ENCODE measurements at regions not wholly inside any gene's neighbourhood (a gene's known extent, or its start where the extent isn't known, plus 50 kb on each side); places are given as distances from the start of the nearest gene placed in this dataset.

DNA sequence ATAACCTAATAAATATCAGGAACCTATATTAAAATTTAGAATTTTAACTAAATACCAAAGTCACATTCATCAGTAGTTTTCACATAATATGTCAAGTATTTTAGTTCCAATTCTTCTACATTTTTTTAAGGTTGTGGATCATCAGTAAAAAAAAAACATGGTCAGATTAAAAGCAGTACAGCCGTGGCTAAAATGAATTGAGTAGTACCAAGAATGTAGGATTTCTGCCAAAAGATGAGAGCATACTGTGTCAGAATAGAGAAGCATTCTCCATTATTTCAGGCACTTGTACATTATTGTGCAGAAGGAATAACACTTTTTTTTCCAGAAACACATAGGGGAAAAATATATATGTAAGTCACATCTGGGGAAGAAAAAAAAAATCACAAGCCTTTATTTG is 1176.1 kb downstream of the CDH11 start:
- Mint-ChIP-seq H3K27ac (no peak overlapping the region), H3K27me3 (ENCODE audit: insufficient read depth) (no peaks in the 10 kb centered on the region), H3K4me1 (ENCODE audit: low read depth) (no peaks in the 10 kb centered on the region), H3K9me3 (peaks cover 20% of the 10 kb centered on the region), H3K4me3 (no peak overlapping the region), H3K36me3 (ENCODE audit: low read depth) (no peaks in the 10 kb centered on the region)
- intact Hi-C loops (cut with micrococcal nuclease): no loop called here
- no peak for DNase-seq (ENCODE audit: low spot score)

DNA sequence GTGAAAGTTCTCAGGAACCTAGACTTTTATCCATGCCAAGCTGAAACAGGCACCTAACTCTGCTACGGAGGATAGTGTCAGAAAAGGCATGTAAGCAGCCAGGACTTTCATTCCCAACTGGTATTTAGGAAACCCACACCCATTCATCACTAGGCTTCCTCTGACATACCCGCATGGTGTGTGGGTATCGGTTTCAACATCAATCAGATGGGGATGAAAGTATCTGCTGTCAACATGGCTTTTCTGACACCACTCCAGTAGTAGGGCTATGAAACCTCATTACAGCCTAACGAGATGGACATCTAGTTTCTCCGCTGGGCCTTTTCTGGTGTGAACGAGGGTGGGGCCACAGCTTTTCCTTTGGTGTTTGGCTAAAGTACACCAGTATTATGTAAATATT is 1178.3 kb downstream of the CDH11 start:
- Mint-ChIP-seq H3K36me3 (ENCODE audit: low read depth) (no peaks in the 10 kb centered on the region), H3K4me1 (ENCODE audit: low read depth) (no peaks in the 10 kb centered on the region), H3K4me3 (no peak overlapping the region), H3K9me3 (peaks cover 21% of the 10 kb centered on the region), H3K27ac (no peak overlapping the region), H3K27me3 (ENCODE audit: insufficient read depth) (no peaks in the 10 kb centered on the region)
- DNase-seq (ENCODE audit: low spot score): no peak
- intact Hi-C loops (cut with micrococcal nuclease): no loop called here

DNA sequence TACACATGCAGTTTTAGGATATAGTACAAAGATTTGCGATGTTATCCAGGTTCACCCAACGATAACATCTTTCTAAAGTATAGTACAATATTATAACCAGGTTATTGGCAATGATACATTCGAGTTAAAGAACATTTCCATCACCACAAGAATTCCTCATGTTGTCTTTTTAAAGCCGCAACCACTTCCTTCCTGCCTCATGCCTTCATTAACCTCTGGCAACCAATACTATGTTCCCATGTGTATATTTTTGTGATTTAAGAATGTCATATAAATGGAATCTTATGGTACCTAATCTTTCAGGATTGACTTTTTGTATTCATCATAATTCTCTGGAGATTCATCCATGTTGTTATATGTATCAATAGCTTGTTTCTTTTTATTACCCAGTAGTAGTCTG is 1183.2 kb downstream of the CDH11 start:
- intact Hi-C loops (cut with micrococcal nuclease): no loop called here
- no peak overlapping the region for H3K27ac Mint-ChIP-seq
- no peaks in the 10 kb centered on the region for H3K27me3 Mint-ChIP-seq (ENCODE audit: insufficient read depth)
- no peaks in the 10 kb centered on the region for H3K36me3 Mint-ChIP-seq (ENCODE audit: low read depth)
- DNase-seq (ENCODE audit: low spot score): no peak
- H3K9me3 Mint-ChIP-seq: peaks cover 19% of the 10 kb centered on the region
- no peak overlapping the region for H3K4me3 Mint-ChIP-seq
- H3K4me1 Mint-ChIP-seq (ENCODE audit: low read depth): no peaks in the 10 kb centered on the region

DNA sequence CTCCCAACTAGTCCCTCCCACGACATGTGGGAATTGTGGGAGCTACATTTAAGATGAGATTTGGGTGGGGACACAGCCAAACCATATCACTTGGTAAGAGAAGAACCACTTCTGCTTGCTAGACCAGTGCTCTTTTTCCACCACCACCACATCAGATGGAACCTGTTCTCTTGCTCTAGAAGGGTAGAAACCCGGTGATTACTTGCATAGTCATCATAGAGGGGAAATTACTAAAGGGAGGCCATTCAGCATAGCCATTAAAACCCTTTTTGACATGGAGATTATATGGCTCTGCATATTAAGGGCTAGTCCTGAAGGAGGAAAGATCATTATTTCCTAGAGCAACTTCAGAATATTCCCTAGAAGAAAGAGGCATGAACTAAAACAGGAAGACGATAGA is 1188.0 kb downstream of the CDH11 start:
- H3K4me3 Mint-ChIP-seq: no peak overlapping the region
- no peaks in the 10 kb centered on the region for H3K4me1 Mint-ChIP-seq (ENCODE audit: low read depth)
- H3K36me3 Mint-ChIP-seq (ENCODE audit: low read depth): no peaks in the 10 kb centered on the region
- peaks cover 15% of the 10 kb centered on the region for H3K9me3 Mint-ChIP-seq
- DNase-seq (ENCODE audit: low spot score): no peak
- intact Hi-C loops (cut with micrococcal nuclease): no loop called here
- no peak overlapping the region for H3K27ac Mint-ChIP-seq
- no peaks in the 10 kb centered on the region for H3K27me3 Mint-ChIP-seq (ENCODE audit: insufficient read depth)

DNA sequence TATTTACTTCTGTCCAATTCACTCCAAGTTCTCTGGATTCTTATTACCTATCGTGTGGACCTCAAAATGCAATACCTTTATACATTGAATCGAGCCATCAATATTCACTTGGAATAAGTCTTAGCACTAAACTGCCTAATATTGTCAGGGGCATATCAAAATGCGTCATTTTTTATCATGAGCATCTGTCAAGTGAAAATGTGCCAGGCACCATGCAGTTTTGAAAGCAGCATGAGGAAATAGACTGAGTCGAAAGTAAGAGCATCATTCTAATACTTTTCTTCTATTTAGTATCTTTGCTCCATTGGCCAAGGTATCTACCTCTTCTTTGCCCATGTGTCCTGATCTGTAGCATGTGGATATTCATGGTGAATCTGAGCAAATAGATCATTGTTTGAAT is 1193.4 kb downstream of the CDH11 start:
- Mint-ChIP-seq H3K36me3 (ENCODE audit: low read depth) (no peaks in the 10 kb centered on the region), H3K9me3 (peaks cover 33% of the 10 kb centered on the region), H3K4me3 (no peak overlapping the region), H3K4me1 (ENCODE audit: low read depth) (no peaks in the 10 kb centered on the region), H3K27ac (no peak overlapping the region), H3K27me3 (ENCODE audit: insufficient read depth) (no peaks in the 10 kb centered on the region)
- intact Hi-C loops (cut with micrococcal nuclease): no loop called here
- DNase-seq (ENCODE audit: low spot score): no peak

DNA sequence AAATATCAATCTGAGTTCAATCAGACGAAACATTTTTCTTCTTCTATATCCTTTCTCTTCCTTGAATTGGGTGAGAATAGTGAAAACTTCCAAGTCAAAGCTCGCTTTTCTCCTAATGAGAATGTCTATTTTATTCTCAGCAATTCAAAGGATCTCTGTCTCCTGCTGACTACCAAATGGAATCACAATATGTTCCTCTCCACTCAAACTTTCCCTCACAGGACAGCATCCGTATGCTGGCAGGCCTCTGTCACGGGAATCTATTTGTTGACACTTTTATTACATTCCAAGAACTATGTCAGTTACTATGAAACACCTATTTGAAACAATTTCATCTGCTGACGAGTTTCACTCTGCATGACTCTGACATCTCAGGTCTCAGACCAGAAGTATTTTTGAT is 1196.6 kb downstream of the CDH11 start:
- Mint-ChIP-seq H3K27ac (no peak overlapping the region), H3K4me3 (no peak overlapping the region), H3K36me3 (ENCODE audit: low read depth) (no peaks in the 10 kb centered on the region), H3K9me3 (peaks cover 34% of the 10 kb centered on the region), H3K27me3 (ENCODE audit: insufficient read depth) (no peaks in the 10 kb centered on the region), H3K4me1 (ENCODE audit: low read depth) (no peaks in the 10 kb centered on the region)
- no peak for DNase-seq (ENCODE audit: low spot score)
- intact Hi-C loops (cut with micrococcal nuclease): no loop called here

DNA sequence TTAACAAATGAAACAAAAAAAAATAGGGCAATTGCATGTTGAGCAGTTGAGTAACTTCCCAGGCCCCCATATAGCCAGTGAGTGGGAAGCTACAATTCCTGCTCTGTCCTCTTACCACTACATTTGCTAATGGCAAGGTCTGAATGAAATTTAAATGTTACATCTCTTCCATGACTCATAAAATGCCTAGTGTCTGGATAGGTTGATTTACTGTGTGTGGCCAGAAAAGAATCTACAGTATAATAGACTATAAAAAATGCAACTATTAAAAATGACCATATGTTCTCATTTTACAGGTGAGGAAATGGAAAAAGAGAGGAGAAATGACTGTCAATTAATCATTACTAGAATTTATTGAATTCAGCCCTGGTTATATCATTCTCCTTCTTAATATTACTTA is 1199.3 kb downstream of the CDH11 start:
- Mint-ChIP-seq H3K4me3 (no peak overlapping the region), H3K9me3 (peaks cover 29% of the 10 kb centered on the region), H3K4me1 (ENCODE audit: low read depth) (no peaks in the 10 kb centered on the region), H3K36me3 (ENCODE audit: low read depth) (no peaks in the 10 kb centered on the region), H3K27ac (no peak overlapping the region), H3K27me3 (ENCODE audit: insufficient read depth) (no peaks in the 10 kb centered on the region)
- intact Hi-C loops (cut with micrococcal nuclease): no loop called here
- DNase-seq (ENCODE audit: low spot score): no peak

DNA sequence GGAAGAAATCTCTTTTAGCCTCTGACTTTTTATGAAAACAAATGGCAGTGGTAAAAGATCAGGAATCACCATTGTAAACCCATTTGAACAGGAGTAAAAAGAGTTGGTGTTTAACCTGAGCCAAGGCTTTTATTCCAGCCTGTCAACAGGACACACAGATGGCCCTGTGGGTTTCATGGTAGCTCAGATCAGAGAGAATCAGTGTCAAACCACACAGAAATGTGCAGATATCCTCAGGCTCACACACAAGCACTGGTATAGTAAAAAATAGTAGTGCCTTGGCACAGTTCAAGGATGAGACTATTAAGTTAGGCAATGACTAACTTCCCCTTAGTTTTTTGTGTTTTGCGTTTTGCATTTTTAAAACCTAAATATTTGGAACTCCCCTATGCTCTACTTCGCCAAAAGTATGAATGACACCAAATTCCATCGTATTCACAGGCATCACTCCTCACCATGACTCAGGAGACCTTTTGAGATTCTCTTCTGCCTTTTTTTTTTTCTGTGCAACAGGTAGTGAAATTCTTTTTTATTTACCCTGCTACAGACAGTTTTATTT is 1200.0 kb downstream of the CDH11 start:
- DNase-seq (ENCODE audit: low spot score): no peak
- intact Hi-C loops (cut with micrococcal nuclease): no loop called here
- H3K36me3 Mint-ChIP-seq (ENCODE audit: low read depth): no peaks in the 10 kb centered on the region

DNA sequence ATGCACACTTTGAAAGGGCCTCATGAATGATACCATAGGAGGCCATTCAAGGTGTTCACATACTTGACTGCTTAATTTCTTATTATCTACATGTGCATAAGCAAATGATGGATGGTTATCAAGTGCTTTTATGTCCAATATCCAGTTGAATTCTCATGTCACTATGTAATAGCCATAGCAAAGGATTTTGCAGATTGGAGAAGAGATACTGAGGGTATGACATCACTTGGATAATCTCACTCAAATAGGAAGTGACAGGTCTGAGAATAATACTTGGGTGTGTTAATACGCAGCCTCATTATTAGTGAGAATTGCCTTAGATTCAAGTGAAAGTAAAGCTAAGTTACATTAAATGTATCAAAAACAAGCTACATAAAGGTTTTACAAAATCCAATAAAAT is 1208.6 kb downstream of the CDH11 start:
- H3K36me3 Mint-ChIP-seq (ENCODE audit: low read depth): no peaks in the 10 kb centered on the region
- no peaks in the 10 kb centered on the region for H3K4me1 Mint-ChIP-seq (ENCODE audit: low read depth)
- H3K9me3 Mint-ChIP-seq: peaks cover 19% of the 10 kb centered on the region
- no peak overlapping the region for H3K4me3 Mint-ChIP-seq
- no peaks in the 10 kb centered on the region for H3K27me3 Mint-ChIP-seq (ENCODE audit: insufficient read depth)
- no peak overlapping the region for H3K27ac Mint-ChIP-seq
- DNase-seq (ENCODE audit: low spot score): no peak
- intact Hi-C loops (cut with micrococcal nuclease): no loop called here

More for the DNA sequence above, 1200.0 kb downstream of the CDH11 start:
- Mint-ChIP-seq H3K27ac (no peak overlapping the region), H3K4me1 (ENCODE audit: low read depth) (no peaks in the 10 kb centered on the region), H3K27me3 (ENCODE audit: insufficient read depth) (no peaks in the 10 kb centered on the region), H3K4me3 (no peak overlapping the region), H3K9me3 (peaks cover 29% of the 10 kb centered on the region)

DNA sequence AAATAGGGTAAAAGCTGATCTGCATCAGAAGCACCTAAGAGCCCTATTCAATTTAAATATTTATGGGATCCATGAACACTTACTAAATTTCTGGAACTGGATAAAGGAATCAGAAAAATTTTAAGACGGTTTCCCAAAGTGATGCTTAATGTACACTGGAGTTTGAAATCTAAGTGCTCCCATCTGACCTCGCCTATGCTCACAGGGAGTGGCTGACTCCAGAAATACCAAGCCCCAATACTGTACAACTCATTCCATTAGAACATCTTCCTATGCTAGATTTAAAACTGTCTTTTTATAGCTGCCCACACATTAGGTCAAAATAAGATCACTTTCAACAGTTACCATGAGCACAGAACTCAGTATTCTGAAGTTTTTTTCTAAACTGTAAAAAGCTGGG is 1214.6 kb downstream of the CDH11 start:
- H3K4me1 Mint-ChIP-seq (ENCODE audit: low read depth): no peaks in the 10 kb centered on the region
- intact Hi-C loops (cut with micrococcal nuclease): no loop called here
- H3K4me3 Mint-ChIP-seq: no peak overlapping the region
- no peaks in the 10 kb centered on the region for H3K36me3 Mint-ChIP-seq (ENCODE audit: low read depth)
- H3K9me3 Mint-ChIP-seq: peaks cover 21% of the 10 kb centered on the region
- no peak for DNase-seq (ENCODE audit: low spot score)
- no peaks in the 10 kb centered on the region for H3K27me3 Mint-ChIP-seq (ENCODE audit: insufficient read depth)
- no peak overlapping the region for H3K27ac Mint-ChIP-seq

DNA sequence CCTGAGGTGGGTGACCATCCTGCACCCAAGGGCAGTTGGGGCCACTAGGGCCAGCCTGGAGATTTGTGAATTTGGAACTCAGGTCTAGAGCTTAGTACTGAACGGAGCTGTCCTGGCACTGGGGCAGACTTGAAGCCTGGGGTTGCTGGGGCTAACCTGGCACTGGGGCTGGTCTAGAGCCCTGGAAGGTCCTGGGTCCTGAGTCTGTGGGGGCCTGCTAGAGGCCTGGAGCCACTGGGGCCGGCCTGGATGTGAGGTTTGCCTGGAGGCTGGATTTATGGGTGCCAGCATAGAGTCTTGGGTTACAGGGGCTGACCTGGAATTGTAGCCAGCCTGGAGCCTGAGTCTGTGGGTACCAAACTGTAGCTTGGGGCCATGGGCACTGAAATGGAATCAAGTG is 1216.9 kb downstream of the CDH11 start:
- Mint-ChIP-seq H3K9me3 (peaks cover 19% of the 10 kb centered on the region), H3K36me3 (ENCODE audit: low read depth) (no peaks in the 10 kb centered on the region), H3K27me3 (ENCODE audit: insufficient read depth) (no peaks in the 10 kb centered on the region), H3K27ac (no peak overlapping the region), H3K4me3 (no peak overlapping the region), H3K4me1 (ENCODE audit: low read depth) (no peaks in the 10 kb centered on the region)
- no peak for DNase-seq (ENCODE audit: low spot score)
- intact Hi-C loops (cut with micrococcal nuclease): no loop called here

DNA sequence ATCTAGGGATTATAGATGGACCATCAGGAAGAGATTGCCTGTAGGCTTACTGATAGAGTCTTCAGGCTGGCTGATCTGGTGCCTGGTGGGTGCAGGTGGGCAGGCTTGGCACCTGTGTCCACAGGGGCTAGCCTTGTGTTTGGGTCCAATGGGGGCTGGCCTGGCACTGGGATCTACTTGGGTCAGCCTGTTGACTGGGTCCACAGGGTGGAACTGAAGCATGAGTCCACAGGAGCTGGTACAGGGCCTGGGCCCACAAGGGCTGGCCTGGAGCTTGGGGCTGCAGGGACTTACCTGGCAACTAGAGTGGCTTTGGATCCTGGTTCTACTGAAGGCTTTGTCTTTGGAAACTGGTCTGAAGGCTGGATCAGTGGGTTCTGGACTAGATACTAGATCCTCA is 1217.7 kb downstream of the CDH11 start:
- H3K4me1 Mint-ChIP-seq (ENCODE audit: low read depth): no peaks in the 10 kb centered on the region
- no peaks in the 10 kb centered on the region for H3K36me3 Mint-ChIP-seq (ENCODE audit: low read depth)
- intact Hi-C loops (cut with micrococcal nuclease): no loop called here
- no peak overlapping the region for H3K4me3 Mint-ChIP-seq
- H3K9me3 Mint-ChIP-seq: peaks cover 22% of the 10 kb centered on the region
- H3K27me3 Mint-ChIP-seq (ENCODE audit: insufficient read depth): no peaks in the 10 kb centered on the region
- H3K27ac Mint-ChIP-seq: no peak overlapping the region
- DNase-seq (ENCODE audit: low spot score): no peak

DNA sequence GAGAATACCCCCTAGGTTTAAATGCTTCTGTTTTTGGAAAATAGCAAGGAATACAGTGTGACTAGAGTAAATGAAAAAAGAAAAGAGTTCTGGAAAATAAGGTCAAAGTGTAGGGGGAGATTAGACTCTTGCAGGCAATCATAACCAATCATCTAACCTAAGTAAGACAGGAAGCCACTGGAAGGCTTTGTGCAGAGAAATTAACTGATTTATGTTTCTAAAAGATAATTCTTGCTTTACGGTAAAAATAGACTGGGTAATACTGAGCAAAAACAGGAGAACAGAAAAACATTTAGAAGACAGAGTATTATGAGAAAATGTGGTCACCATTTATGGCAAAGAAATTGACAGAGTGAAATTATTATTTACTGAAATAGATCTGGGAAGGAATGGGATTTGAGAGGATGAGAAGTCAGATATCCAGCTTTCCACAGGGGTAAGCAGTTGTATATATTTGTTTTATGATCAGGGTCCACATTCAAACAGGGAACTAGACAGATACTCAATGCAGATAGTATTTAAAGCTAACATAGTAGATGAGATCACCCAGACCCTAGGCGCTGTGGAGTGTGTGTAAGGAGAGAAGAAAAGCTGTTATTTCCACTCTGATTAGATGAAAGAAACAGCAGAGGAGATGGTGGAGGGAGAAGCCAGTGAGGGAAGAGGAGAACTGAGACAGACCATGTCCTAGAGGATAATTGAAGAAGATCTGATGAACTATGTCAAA is 1225.3 kb downstream of the CDH11 start:
- Mint-ChIP-seq H3K27me3 (ENCODE audit: insufficient read depth) (no peaks in the 10 kb centered on the region), H3K36me3 (ENCODE audit: low read depth) (no peaks in the 10 kb centered on the region), H3K27ac (no peak overlapping the region), H3K9me3 (peaks cover 9% of the 10 kb centered on the region), H3K4me1 (ENCODE audit: low read depth) (no peaks in the 10 kb centered on the region), H3K4me3 (no peak overlapping the region)
- no peak for DNase-seq (ENCODE audit: low spot score)
- intact Hi-C loops (cut with micrococcal nuclease): no loop called here

DNA sequence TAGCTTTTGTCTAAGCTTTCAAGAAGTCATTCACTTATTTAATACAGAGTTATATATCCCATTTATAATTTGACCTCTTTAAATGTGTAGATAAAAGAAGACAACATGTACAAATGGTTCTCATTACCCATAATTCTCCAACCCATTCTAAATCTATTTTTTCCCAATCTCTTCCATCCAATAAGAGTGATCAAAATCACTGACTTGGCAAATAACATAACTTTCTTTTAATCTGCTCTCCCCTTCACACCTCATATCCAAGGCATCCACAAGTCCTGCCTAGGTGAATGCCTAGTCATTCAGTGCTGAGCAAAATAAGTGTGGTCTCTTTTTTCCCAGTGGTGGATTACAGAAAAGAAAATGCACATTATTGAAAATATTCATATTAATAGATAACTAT is 1231.1 kb downstream of the CDH11 start:
- peaks cover 21% of the 10 kb centered on the region for H3K9me3 Mint-ChIP-seq
- no peaks in the 10 kb centered on the region for H3K27me3 Mint-ChIP-seq (ENCODE audit: insufficient read depth)
- no peaks in the 10 kb centered on the region for H3K4me1 Mint-ChIP-seq (ENCODE audit: low read depth)

More for the DNA sequence above, 1231.1 kb downstream of the CDH11 start:
- Mint-ChIP-seq H3K27ac (peak overlapping the region; percentile 46), H3K4me3 (no peak overlapping the region), H3K36me3 (ENCODE audit: low read depth) (no peaks in the 10 kb centered on the region)
- DNase-seq (ENCODE audit: low spot score): no peak
- intact Hi-C loops (cut with micrococcal nuclease): no loop called here
